HEK293T (cell line): ENCODE measurements at regions not wholly inside any gene's neighbourhood (a gene's known extent, or its start where the extent isn't known, plus 50 kb on each side); places are given as distances from the start of the nearest gene placed in this dataset.

ENCODE experiments used
- CTBP1 ChIP-seq: fragments of 450-650 bp; IDR thresholded peaks from 2 replicates; pipeline ENCODE4 v1.6.1; 2016; ENCODE audit warnings: borderline replicate concordance
- ELF4 ChIP-seq: fragments of 450-650 bp; IDR thresholded peaks from 2 replicates; pipeline ENCODE4 v1.6.1; 2017; ENCODE audit warnings: antibody characterized with exemption
- FOXA1 ChIP-seq: fragments of 450-650 bp; IDR thresholded peaks from 2 replicates; pipeline ENCODE4 v1.6.1; 2016; ENCODE audit warnings: mild to moderate bottlenecking
- FOXK2 ChIP-seq: fragments of 450-650 bp; IDR thresholded peaks from 2 replicates; pipeline ENCODE4 v1.6.1; 2016; ENCODE audit warnings: mild to moderate bottlenecking
- FOXM1 ChIP-seq: fragments of 450-650 bp; IDR thresholded peaks from 2 replicates; pipeline ENCODE4 v1.6.1; 2017; ENCODE audit warnings: mild to moderate bottlenecking, borderline replicate concordance
- HDGF ChIP-seq: fragments of 450-650 bp; IDR thresholded peaks from 2 replicates; pipeline ENCODE4 v1.6.1; 2017; ENCODE audit warnings: antibody characterized with exemption, borderline replicate concordance
- L3MBTL2 ChIP-seq: fragments of 450-650 bp; conservative IDR thresholded peaks from 2 replicates; pipeline ENCODE4 v1.6.1; 2016; ENCODE audit warnings: mild to moderate bottlenecking
- SP1 ChIP-seq: fragments of 450-650 bp; IDR thresholded peaks from 2 replicates; pipeline ENCODE4 v1.6.1; 2017
- SUZ12 ChIP-seq: fragments of 450-650 bp; IDR thresholded peaks from 2 replicates; pipeline ENCODE4 v1.6.1; 2016; ENCODE audit warnings: mild to moderate bottlenecking
- TF ChIP-seq, protein P1 (sequence below): fragments of 450-650 bp; IDR thresholded peaks from 2 replicates; pipeline ENCODE4 v1.6.1; 2016

DNA sequence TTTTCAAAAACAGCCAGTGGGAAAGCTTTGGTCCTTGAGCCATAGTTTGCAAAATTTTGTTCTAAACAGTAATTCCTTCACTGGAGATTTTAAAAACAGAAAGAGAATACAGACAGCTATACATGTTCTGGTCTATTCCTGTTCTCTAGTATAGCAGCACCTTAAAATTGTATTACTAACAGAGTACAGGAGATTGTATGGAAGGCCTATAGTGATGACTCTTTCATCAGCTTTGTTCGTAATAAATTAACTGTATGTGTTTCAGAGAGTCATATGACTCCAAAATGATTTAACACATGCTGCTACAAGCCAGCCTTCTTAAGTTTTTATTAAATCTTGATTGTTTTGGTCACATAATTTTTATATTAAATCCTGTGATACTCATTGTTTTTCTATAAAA is 1124.6 kb upstream of the FAM98A start:
- no peak for TF ChIP-seq ELF4
- TF ChIP-seq SP1: no peak
- no peak for TF ChIP-seq FOXM1
- no peak for TF ChIP-seq FOXK2
- TF ChIP-seq SUZ12: no peak
- TF ChIP-seq CTBP1: no peak
- no peak for TF ChIP-seq HDGF
- TF ChIP-seq, protein P1, sequence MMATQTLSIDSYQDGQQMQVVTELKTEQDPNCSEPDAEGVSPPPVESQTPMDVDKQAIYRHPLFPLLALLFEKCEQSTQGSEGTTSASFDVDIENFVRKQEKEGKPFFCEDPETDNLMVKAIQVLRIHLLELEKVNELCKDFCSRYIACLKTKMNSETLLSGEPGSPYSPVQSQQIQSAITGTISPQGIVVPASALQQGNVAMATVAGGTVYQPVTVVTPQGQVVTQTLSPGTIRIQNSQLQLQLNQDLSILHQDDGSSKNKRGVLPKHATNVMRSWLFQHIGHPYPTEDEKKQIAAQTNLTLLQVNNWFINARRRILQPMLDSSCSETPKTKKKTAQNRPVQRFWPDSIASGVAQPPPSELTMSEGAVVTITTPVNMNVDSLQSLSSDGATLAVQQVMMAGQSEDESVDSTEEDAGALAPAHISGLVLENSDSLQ: no peak
- TF ChIP-seq FOXA1: no peak
- no peak for TF ChIP-seq L3MBTL2
